ENCODE measurements at regions not wholly inside any gene's neighbourhood (a gene's known extent, or its start where the extent isn't known, plus 50 kb on each side); places are given as distances from the start of the nearest gene placed in this dataset.

DNA sequence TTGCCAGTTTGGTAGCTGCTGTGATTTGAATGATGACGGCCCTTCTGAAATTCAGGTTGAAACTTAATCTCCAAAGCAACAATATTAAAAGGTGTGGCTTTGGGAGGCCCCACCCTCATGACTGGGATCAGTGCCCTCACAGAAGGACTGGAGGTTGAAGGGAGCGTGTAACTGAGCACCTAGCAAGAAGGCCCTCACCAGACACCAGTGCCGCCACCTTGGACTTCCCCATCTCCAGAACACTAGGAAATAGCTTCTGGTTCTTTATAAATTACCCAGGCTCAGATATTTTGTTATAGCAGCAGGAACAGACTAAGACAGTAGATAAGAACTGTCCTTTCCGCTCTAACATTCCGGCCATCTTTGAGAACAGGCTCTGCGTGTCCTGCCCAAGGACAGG, 243.1 kb downstream of the DLL1 start:
- Mint-ChIP-seq H3K4me3 (no peak overlapping the region), H3K27ac (no peak overlapping the region), H3K9me3 (peaks cover under 1% of the 10 kb centered on the region), H3K36me3 (ENCODE audit: low read depth) (peaks cover under 1% of the 10 kb centered on the region; the same call in 2 of the 3 replicates), H3K4me1 (peaks cover 6% of the 10 kb centered on the region; the same call in 2 of the 3 replicates), H3K27me3 (ENCODE audit: insufficient read depth, low read depth, poor library complexity) (peaks cover 9% of the 10 kb centered on the region)
- H3K9me2 ChIP-seq (ENCODE audit: insufficient read depth), result no peaks in the 10 kb centered on the region
- TF ChIP-seq CREB1 (CRISPR knock-in tag; IDR thresholded peaks at IDR 0.05; ENCODE audit: low read depth) (no peak), ZNF114 (CRISPR knock-in tag; IDR thresholded peaks at IDR 0.05) (no peak), JUNB (IDR thresholded peaks at IDR 0.05; ENCODE audit: unreplicated experiment) (no peak), STAT1 (IDR thresholded peaks at IDR 0.05; ENCODE audit: unreplicated experiment) (no peak), NANOG (IDR thresholded peaks at IDR 0.05; ENCODE audit: borderline replicate concordance) (no peak)
- TF ChIP-seq, protein P1, sequence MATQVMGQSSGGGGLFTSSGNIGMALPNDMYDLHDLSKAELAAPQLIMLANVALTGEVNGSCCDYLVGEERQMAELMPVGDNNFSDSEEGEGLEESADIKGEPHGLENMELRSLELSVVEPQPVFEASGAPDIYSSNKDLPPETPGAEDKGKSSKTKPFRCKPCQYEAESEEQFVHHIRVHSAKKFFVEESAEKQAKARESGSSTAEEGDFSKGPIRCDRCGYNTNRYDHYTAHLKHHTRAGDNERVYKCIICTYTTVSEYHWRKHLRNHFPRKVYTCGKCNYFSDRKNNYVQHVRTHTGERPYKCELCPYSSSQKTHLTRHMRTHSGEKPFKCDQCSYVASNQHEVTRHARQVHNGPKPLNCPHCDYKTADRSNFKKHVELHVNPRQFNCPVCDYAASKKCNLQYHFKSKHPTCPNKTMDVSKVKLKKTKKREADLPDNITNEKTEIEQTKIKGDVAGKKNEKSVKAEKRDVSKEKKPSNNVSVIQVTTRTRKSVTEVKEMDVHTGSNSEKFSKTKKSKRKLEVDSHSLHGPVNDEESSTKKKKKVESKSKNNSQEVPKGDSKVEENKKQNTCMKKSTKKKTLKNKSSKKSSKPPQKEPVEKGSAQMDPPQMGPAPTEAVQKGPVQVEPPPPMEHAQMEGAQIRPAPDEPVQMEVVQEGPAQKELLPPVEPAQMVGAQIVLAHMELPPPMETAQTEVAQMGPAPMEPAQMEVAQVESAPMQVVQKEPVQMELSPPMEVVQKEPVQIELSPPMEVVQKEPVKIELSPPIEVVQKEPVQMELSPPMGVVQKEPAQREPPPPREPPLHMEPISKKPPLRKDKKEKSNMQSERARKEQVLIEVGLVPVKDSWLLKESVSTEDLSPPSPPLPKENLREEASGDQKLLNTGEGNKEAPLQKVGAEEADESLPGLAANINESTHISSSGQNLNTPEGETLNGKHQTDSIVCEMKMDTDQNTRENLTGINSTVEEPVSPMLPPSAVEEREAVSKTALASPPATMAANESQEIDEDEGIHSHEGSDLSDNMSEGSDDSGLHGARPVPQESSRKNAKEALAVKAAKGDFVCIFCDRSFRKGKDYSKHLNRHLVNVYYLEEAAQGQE (IDR thresholded peaks at IDR 0.05; ENCODE audit: unreplicated experiment), result no peak
- TF ChIP-seq, protein P2, sequence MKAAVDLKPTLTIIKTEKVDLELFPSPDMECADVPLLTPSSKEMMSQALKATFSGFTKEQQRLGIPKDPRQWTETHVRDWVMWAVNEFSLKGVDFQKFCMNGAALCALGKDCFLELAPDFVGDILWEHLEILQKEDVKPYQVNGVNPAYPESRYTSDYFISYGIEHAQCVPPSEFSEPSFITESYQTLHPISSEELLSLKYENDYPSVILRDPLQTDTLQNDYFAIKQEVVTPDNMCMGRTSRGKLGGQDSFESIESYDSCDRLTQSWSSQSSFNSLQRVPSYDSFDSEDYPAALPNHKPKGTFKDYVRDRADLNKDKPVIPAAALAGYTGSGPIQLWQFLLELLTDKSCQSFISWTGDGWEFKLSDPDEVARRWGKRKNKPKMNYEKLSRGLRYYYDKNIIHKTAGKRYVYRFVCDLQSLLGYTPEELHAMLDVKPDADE (IDR thresholded peaks at IDR 0.05), result no peak
- H4K20me1 ChIP-seq (replicated peaks; ENCODE audit: insufficient read depth), result no peaks in the 10 kb centered on the region
- no peaks in the 10 kb centered on the region for H3K79me2 ChIP-seq (replicated peaks; ENCODE audit: insufficient read depth)
- H3K4me3 ChIP-seq, result no peak overlapping the region
- H3F3A ChIP-seq (replicated peaks; ENCODE audit: low read depth), result no peaks in the 10 kb centered on the region
- no peaks in the 10 kb centered on the region for H3K36me3 ChIP-seq (ENCODE audit: insufficient read depth)
- H3K27ac ChIP-seq (ENCODE audit: low read depth), result no peak overlapping the region
- DNase-seq (ENCODE audit: low spot score) (no peak), ATAC-seq (no peak)
- H2AFZ ChIP-seq, result no peak overlapping the region
- no peak overlapping the region for H3K4me2 ChIP-seq
- 0 out of 2 replicates have a peak, but pooled peaks cover 4% of the 10 kb centered on the region for H3K4me1 ChIP-seq (ENCODE audit: insufficient read depth)
- no peaks in the 10 kb centered on the region for H3K27me3 ChIP-seq (ENCODE audit: insufficient read depth)

DNA sequence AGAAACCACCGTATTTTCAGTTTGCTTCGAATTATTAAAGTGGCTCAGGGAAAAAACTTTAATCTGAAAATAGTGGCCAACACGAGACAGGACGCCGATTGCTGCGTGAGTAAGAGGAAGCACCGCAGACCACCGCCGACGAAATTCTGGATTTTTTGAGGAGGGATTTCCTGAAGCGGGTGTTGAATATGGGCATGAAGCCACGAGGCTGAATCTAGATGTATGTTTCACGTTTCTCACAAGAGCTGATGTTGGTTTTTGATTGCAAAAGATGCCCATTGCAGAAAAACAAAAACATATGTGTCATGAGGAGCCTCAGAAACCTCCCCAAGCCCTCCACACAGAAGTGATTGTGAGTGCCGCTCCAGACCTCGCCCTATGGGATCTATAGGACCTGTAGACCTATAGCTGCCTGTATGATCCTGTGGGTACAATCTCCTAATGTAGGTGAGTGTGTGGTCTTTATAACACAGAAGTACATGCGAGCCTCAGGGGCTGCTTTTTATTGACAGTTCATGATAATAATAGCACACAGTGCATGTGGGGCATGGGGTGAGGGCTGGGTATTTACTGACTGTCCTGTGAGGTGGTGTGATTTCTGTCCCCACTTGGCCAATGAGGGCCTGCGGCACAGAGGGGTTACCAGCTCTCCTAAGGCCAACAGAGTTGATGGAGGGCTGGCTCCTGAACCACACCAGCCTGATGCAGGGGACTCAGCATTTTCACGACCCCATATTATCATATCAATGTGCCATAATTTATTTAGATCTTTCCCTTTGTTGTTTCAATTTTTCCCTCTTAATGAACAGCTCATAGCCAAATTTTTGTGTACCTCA, 243.9 kb downstream of the DLL1 start:
- Histone ChIP-seq H3F3A (replicated peaks; ENCODE audit: low read depth) (no peaks in the 10 kb centered on the region), H3K4me1 (ENCODE audit: insufficient read depth) (0 out of 2 replicates have a peak, but pooled peaks cover 4% of the 10 kb centered on the region), H3K27ac (ENCODE audit: low read depth) (no peak overlapping the region), H3K9me2 (ENCODE audit: insufficient read depth) (no peaks in the 10 kb centered on the region), H3K4me3 (no peak overlapping the region), H4K20me1 (replicated peaks; ENCODE audit: insufficient read depth) (no peaks in the 10 kb centered on the region), H3K36me3 (ENCODE audit: insufficient read depth) (no peaks in the 10 kb centered on the region), H3K27me3 (ENCODE audit: insufficient read depth) (no peaks in the 10 kb centered on the region), H2AFZ (no peak overlapping the region), H3K4me2 (no peak overlapping the region), H3K79me2 (replicated peaks; ENCODE audit: insufficient read depth) (no peaks in the 10 kb centered on the region)
- H3K36me3 Mint-ChIP-seq (ENCODE audit: low read depth), result no peaks in the 10 kb centered on the region; the same call in 2 of the 3 replicates
- peaks cover 2% of the 10 kb centered on the region; the same call in 1 of the 3 replicates for H3K9me3 Mint-ChIP-seq
- H3K4me1 Mint-ChIP-seq, result peaks cover 6% of the 10 kb centered on the region; the same call in 2 of the 3 replicates
- no peak overlapping the region for H3K27ac Mint-ChIP-seq
- peaks cover 9% of the 10 kb centered on the region for H3K27me3 Mint-ChIP-seq (ENCODE audit: insufficient read depth, low read depth, poor library complexity)
- no peak for DNase-seq (ENCODE audit: low spot score)
- ATAC-seq, result no peak
- H3K4me3 Mint-ChIP-seq, result no peak overlapping the region
- TF ChIP-seq, protein P1 (IDR thresholded peaks at IDR 0.05; ENCODE audit: unreplicated experiment), result no peak
- TF ChIP-seq ZNF114 (CRISPR knock-in tag; IDR thresholded peaks at IDR 0.05), result no peak
- TF ChIP-seq, protein P2 (IDR thresholded peaks at IDR 0.05), result no peak
- TF ChIP-seq JUNB (IDR thresholded peaks at IDR 0.05; ENCODE audit: unreplicated experiment), result no peak

Data from GM23338 (cell line).